ENCODE measurements at regions not wholly inside any gene's neighbourhood (a gene's known extent, or its start where the extent isn't known, plus 50 kb on each side); places are given as distances from the start of the nearest gene placed in this dataset.

DNA sequence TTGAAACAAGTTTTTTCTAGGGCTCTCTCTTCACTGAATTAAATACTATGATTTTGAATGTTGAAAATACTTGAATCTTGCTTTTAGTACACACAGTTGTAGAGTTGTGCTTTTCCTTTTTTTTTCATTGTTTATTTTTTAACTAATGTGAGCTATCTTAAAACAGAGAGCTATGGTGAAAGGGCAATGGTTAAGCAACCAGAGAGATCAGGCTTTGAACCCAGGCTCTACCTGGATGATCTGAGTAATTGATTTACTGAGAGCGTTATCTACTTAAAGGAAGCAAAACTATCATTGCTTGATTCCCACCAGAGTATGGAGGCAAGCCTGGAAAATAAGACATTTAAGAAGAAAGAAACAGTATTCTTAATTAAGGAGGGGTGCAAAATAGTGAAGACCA is 138.6 kb downstream of the DUSP6 start:
- Mint-ChIP-seq H3K9me3 (no peaks in the 10 kb centered on the region), H3K4me1 (ENCODE audit: unreplicated experiment) (peaks cover 13% of the 10 kb centered on the region), H3K27me3 (no peaks in the 10 kb centered on the region), H3K4me3 (no peak overlapping the region), H3K27ac (no peak overlapping the region), H3K36me3 (no peaks in the 10 kb centered on the region)
- DNase-seq (ENCODE audit: extremely low spot score, unreplicated experiment), result no peak
- TF ChIP-seq, protein P1, sequence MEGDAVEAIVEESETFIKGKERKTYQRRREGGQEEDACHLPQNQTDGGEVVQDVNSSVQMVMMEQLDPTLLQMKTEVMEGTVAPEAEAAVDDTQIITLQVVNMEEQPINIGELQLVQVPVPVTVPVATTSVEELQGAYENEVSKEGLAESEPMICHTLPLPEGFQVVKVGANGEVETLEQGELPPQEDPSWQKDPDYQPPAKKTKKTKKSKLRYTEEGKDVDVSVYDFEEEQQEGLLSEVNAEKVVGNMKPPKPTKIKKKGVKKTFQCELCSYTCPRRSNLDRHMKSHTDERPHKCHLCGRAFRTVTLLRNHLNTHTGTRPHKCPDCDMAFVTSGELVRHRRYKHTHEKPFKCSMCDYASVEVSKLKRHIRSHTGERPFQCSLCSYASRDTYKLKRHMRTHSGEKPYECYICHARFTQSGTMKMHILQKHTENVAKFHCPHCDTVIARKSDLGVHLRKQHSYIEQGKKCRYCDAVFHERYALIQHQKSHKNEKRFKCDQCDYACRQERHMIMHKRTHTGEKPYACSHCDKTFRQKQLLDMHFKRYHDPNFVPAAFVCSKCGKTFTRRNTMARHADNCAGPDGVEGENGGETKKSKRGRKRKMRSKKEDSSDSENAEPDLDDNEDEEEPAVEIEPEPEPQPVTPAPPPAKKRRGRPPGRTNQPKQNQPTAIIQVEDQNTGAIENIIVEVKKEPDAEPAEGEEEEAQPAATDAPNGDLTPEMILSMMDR (conservative IDR thresholded peaks at IDR 0.05), result no peak

DNA sequence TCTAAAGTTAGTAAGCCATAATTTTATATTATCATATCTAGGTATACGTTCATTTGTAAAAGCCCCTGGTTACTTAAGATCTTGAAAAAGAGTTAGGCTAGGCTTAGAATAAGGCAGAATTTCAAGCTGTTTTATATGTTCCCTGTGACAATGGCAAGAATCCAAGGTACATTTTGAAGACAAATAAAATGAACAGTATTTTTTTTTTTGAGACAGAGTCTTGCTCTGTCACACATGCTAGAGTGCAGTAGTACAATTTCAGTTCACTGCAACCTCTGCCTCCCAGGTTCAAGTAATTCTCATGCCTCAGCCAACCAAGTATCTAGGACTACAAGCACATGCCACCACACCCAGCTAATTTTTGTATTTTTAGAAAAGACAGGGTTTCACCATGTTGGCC is 139.2 kb downstream of the DUSP6 start:
- no peak for DNase-seq (ENCODE audit: extremely low spot score, unreplicated experiment)
- H3K4me3 Mint-ChIP-seq, result no peak overlapping the region
- no peaks in the 10 kb centered on the region for H3K27me3 Mint-ChIP-seq
- no peaks in the 10 kb centered on the region for H3K36me3 Mint-ChIP-seq
- H3K4me1 Mint-ChIP-seq (ENCODE audit: unreplicated experiment), result peaks cover 17% of the 10 kb centered on the region
- TF ChIP-seq, protein P1 (conservative IDR thresholded peaks at IDR 0.05), result no peak
- no peak overlapping the region for H3K27ac Mint-ChIP-seq
- H3K9me3 Mint-ChIP-seq, result no peaks in the 10 kb centered on the region

DNA sequence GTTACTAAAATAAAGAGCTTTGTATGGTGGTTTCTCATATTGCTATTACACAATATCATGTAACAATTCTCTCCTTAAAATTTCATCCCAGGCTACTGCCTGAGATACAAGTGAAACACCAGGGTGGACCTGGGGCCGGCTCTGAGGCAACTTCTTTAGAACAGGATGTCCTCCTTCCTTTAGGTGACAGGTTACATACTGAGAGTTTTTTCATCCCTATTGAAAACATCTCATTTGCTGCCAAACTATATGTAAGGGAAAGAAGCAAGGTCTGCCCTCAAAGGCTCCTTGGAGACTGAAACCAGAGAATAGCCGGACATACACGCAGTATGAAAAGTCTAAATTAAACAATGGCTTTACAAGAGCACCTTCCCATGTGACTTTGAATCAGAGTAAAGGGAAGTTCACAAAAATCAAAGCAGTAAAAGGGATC is 139.9 kb downstream of the DUSP6 start:
- H3K27me3 Mint-ChIP-seq, result no peaks in the 10 kb centered on the region
- peaks cover 17% of the 10 kb centered on the region for H3K4me1 Mint-ChIP-seq (ENCODE audit: unreplicated experiment)
- H3K27ac Mint-ChIP-seq, result no peak overlapping the region
- TF ChIP-seq, protein P1 (conservative IDR thresholded peaks at IDR 0.05), result no peak
- no peaks in the 10 kb centered on the region for H3K36me3 Mint-ChIP-seq
- DNase-seq (ENCODE audit: extremely low spot score, unreplicated experiment), result no peak
- H3K4me3 Mint-ChIP-seq, result no peak overlapping the region
- no peaks in the 10 kb centered on the region for H3K9me3 Mint-ChIP-seq

DNA sequence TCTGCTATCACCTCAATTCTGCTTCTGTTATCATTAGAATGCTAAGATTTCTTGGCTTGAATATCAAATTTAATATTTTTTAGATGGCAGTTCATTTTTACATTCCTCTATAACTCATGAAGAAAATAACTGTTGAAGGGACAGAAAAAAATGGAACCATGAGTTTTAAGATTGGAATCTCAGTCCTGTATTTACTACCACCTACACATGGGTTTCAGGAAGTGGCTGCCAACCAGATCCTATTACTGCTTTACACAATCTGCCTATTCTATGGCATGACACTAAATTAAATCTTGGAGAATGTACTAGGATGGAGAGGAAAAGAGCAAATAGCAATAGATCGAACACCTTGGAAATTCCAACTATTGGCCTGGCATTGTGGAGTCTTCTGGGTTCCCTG is 140.8 kb downstream of the DUSP6 start:
- Mint-ChIP-seq H3K27me3 (no peaks in the 10 kb centered on the region), H3K4me1 (ENCODE audit: unreplicated experiment) (peaks cover 17% of the 10 kb centered on the region), H3K27ac (no peak overlapping the region), H3K4me3 (no peak overlapping the region), H3K9me3 (no peaks in the 10 kb centered on the region), H3K36me3 (no peaks in the 10 kb centered on the region)
- no peak for DNase-seq (ENCODE audit: extremely low spot score, unreplicated experiment)
- TF ChIP-seq, protein P1 (conservative IDR thresholded peaks at IDR 0.05), result no peak

DNA sequence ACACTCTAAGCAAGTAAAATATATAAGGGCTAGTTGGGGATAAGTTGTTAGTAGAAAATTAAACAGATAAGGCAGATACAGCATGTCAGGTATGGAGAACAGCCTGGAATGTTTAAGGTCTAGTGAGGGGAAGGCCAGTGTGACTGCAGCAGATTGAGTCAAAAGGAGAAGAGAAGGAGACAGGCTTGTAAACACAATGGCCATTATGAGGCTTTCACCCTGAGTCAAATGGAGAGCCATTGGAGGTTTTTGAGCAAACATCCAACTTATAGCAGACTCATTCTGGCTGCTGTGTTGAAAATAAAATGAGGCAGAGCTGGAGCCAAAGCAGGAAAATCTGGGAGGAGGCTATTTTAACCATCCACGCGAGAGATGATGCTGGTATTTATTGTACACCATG is 142.0 kb downstream of the DUSP6 start:
- no peaks in the 10 kb centered on the region for H3K36me3 Mint-ChIP-seq
- no peaks in the 10 kb centered on the region for H3K9me3 Mint-ChIP-seq

More for the DNA sequence above, 142.0 kb downstream of the DUSP6 start:
- Mint-ChIP-seq H3K27me3 (no peaks in the 10 kb centered on the region), H3K27ac (no peak overlapping the region), H3K4me1 (ENCODE audit: unreplicated experiment) (peaks cover 17% of the 10 kb centered on the region), H3K4me3 (no peak overlapping the region)
- DNase-seq (ENCODE audit: extremely low spot score, unreplicated experiment), result no peak
- TF ChIP-seq, protein P1 (conservative IDR thresholded peaks at IDR 0.05), result no peak
